GM12872 (cell line): ENCODE measurements at regions not wholly inside any gene's neighbourhood (a gene's known extent, or its start where the extent isn't known, plus 50 kb on each side); places are given as distances from the start of the nearest gene placed in this dataset.
A peak's percentile ranks its signal among the peaks of the same experiment; 100 is the strongest.

Experiments used
- CTCF ChIP-seq: IDR thresholded peaks from 3 replicates; pipeline ENCODE4 v1.5.1; 2011; ENCODE audit warnings: low read depth, mild to moderate bottlenecking, low read length, moderate library complexity; ENCODE audit not compliant: insufficient read depth

GRCh38 chr16:86064431-86065250, 165.7 kb downstream of the IRF8 start:
- peak; percentile 20; the same call in 1 of the 3 replicates for TF ChIP-seq CTCF

- no peak for TF ChIP-seq CTCF
Observed at GRCh38 chr16:86065711-86066110, 166.7 kb downstream of the IRF8 start.

GRCh38 chr16:86066811-86067210, 167.8 kb downstream of the IRF8 start:
- TF ChIP-seq CTCF: no peak

- no peak for TF ChIP-seq CTCF
Observed at GRCh38 chr16:86067516-86067915, 168.6 kb downstream of the IRF8 start.

- no peak for TF ChIP-seq CTCF
Observed at GRCh38 chr16:86067936-86068335, 169.0 kb downstream of the IRF8 start.

GRCh38 chr16:86068722-86069121, 169.8 kb downstream of the IRF8 start:
- TF ChIP-seq CTCF: no peak

GRCh38 chr16:86069736-86070298, 170.9 kb downstream of the IRF8 start:
- TF ChIP-seq CTCF: no peak
